Mesodermal cell (in vitro differentiated cells): ENCODE measurements at regions not wholly inside any gene's neighbourhood (a gene's known extent, or its start where the extent isn't known, plus 50 kb on each side); places are given as distances from the start of the nearest gene placed in this dataset.
A peak's percentile ranks its signal among the peaks of the same experiment; 100 is the strongest.
"Not testable (repeated sequence)": the region's sequence is repeated elsewhere in the genome, so short reads cannot be mapped to it uniquely, and the experiment has no call there.

Experiments
- H3K27ac ChIP-seq: 2 replicates; pipeline ENCODE4 v1.7.0; 2013; ENCODE audit warnings: mild to moderate bottlenecking, low read depth, low read length, moderate library complexity; ENCODE audit not compliant: severe bottlenecking
- H3K36me3 ChIP-seq: 2 replicates; pipeline ENCODE4 v1.7.1; 2013; ENCODE audit warnings: mild to moderate bottlenecking, low read length, moderate library complexity; ENCODE audit not compliant: control insufficient read depth, insufficient read depth
- H3K4me1 ChIP-seq: one replicate; pipeline ENCODE4 v1.7.1; 2013; ENCODE audit warnings: mild to moderate bottlenecking, low read length; ENCODE audit not compliant: insufficient read depth, control insufficient read depth, poor library complexity, severe bottlenecking
- H3K4me3 ChIP-seq: 2 replicates; pipeline ENCODE4 v1.7.0; 2013; ENCODE audit warnings: low read length, control low read depth, mild to moderate bottlenecking; ENCODE audit not compliant: insufficient read depth, poor library complexity, severe bottlenecking; ENCODE audit errors: extremely low read depth
- H3K9me3 ChIP-seq: 2 replicates; pipeline ENCODE4 v1.7.1; 2013; ENCODE audit warnings: mild to moderate bottlenecking, low read length, moderate library complexity; ENCODE audit not compliant: control insufficient read depth
- WGBS, 2 experiments: methylation state at CpG; one replicate each; pipeline ENCODE4 v1.1.5; 2013; ENCODE audit warnings: missing lambda C conversion rate in 2 of 2; ENCODE audit not compliant: insufficient coverage in 2 of 2; 5-methylcytosine and 5-hydroxymethylcytosine counted together

DNA sequence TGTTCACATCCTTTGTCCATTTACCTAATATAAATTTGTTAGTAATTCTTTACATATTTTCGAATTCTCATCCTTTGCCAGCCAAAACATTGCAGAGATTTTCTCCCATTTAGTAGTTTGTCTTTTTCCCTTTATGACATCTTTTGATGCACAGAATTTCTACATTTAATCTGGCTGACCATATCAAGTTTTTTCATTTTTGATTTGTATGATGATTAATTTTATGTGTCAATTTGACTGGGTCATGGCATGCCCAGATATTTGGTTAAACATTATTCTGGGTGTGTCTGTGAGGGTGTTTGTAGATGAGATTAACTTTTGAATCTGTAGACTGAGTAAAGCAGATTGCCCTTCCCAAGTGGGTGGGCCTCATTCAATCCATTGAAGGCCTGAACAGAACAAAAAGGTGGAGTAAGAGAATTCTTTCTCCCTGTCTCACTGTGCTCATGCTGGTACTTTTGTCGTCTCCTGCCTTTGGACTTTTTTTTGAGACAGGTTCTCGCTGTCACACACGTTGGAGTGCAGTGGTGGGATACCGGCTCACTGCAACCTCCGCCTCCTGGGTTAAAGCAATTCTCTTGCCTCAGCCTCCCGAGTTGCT is 72.1 kb upstream of the EPB41L1 start:
- H3K9me3 ChIP-seq = peaks cover 5% of the 10 kb centered on the region
- H3K27ac ChIP-seq = no peak overlapping the region

DNA sequence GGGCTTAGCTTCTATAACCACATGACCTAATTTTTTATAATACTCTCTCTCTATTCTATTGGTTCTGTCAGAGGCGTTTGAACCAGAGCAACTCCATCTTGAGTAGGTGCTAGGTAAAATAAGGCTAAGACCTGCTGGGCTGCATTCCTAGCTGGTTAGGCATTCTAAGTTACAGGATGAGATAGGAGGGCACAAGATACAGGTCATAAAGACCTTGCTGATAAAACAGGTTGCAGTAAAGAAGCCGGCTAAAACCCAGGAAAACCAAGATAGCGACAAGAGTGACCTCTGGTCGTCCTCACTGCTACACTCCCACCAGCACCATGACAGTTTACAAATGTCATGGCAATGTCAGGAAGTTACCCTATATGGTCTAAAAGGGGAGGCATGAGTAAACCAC is 71.3 kb upstream of the EPB41L1 start:
- H3K36me3 ChIP-seq, H3K9me3 ChIP-seq, H3K27ac ChIP-seq, H3K4me3 ChIP-seq: not testable (repeated sequence)
- whole genome bisulfite sequencing, 2 experiments = 87 to 100% methylated on average over 1 to 3 of the region's 4 CpGs
- peaks cover 32% of the 10 kb centered on the region for H3K4me1 ChIP-seq

More for the DNA sequence above, 72.1 kb upstream of the EPB41L1 start:
- WGBS, 2 experiments = 82 to 84% methylated on average over 4 to 5 of the region's 7 CpGs
- peaks cover 32% of the 10 kb centered on the region for H3K4me1 ChIP-seq
- H3K36me3 ChIP-seq = no peaks in the 10 kb centered on the region
- no peak overlapping the region for H3K4me3 ChIP-seq

DNA sequence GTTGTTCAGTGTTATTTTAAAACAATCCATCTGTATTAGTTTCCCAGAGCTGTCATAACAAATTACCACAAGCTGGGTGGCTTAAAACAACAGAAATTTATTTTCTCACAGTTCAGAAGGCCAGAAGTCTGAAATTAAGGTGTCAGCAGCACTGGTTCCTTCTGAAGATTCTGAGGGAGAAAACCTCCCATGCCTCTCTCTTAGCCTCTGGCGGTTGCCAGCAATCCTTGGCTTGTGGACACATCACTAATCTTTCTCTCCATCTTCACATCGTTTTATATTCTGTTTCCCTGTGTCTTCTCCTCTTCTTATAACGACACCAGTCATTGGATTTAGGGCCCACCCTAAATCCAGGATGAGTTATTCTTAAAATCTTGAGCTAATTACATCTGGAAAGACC is 70.2 kb upstream of the EPB41L1 start:
- Histone ChIP-seq H3K36me3 (no peaks in the 10 kb centered on the region), H3K9me3 (peaks cover 5% of the 10 kb centered on the region), H3K4me1 (peaks cover 32% of the 10 kb centered on the region), H3K27ac (no peak overlapping the region), H3K4me3 (no peak overlapping the region)
- 84 to 90% methylated on average over 2 to 3 of the region's 3 CpGs for WGBS, 2 experiments

DNA sequence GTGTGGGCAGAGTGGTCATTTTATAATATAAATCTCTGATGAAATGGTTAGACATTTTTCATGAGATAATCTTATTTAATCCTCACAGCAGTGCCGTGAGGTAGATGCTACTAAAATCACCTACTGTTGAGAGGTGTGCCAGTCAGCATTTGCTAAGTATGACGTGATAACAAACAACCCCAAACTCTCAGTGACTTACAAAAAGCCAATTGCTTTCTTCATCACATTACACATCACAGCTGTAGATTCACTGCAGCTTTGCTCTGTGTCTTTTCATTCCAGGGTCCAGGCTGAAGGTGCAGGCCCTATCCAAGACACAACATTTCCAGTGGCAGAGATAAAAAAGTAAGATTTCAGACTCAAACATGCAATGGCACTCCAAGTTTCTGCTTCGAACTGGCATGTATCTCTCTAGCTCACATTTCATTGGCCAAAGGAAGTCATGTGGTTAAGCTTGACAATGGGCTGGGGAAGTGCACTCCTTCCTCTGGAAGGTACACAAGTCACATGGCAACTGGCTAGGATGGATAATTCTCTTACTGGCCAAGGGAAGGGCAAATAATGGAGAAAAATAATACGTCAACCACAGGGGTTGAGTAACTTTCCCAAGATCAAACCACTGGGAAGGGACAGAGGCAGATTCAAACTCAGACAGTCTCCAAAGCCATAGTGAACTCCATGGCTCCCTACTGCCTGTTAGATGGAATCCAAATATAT is 69.5 kb upstream of the EPB41L1 start:
- H3K27ac ChIP-seq = no peak overlapping the region
- H3K36me3 ChIP-seq = no peaks in the 10 kb centered on the region
- peaks cover 28% of the 10 kb centered on the region for H3K4me1 ChIP-seq
- 100% methylated on average over 1 to 4 of the region's 4 CpGs for WGBS, 2 experiments
- no peaks in the 10 kb centered on the region for H3K9me3 ChIP-seq
- no peak overlapping the region for H3K4me3 ChIP-seq

DNA sequence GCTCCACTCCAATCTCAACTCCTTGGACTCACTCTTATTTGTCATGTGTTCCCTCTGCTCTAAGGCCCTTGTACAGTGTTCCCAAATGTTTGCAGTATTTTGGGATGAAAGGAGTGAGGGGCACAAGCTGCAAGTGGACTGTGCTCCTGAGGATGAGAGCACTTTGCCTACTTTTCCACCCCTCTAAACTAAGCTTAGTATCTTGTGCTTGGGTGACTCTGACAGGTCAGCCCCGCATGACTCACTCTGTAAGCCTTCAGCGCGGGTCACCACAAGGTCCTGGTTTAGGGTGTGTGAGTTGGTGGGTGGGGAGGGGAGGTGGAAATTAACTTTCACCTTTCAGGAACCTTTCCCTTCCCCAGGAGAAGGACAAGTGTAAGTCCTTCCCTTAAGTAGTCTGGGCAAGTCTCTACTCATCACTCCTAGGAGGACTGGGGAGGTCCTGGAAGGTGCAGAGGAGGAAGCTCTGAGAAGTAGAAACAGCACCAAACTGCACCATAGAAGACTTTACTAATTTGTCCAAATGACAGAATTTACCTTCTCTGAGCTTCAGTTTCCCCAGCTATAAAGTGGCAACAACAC is 68.8 kb upstream of the EPB41L1 start:
- Histone ChIP-seq H3K4me3 (no peak overlapping the region), H3K36me3 (no peaks in the 10 kb centered on the region), H3K4me1 (peaks cover 24% of the 10 kb centered on the region), H3K9me3 (no peaks in the 10 kb centered on the region), H3K27ac (no peak overlapping the region)
- 20% methylated on average over 2 of the region's 3 CpGs; no CpG with 5 or more reads in 1 of the 2 experiments for WGBS, 2 experiments

DNA sequence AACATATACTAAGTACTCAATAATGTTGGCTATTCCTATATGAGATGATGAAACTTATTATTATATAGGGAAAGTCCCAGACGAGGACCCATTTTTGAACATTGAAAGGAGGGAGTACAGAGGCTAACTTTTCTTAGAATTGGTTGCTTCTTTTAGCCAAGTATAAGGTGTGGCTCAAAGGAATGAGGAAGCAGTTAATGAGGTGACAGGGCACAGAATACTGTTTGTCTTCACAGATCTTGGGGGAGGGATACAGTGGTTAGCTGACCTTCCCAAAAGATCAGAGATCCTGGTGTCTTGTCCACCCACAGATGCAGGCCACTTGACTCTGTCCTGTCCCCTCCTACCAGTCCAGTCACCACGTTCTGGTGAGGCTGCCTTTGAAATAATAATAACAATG is 67.8 kb upstream of the EPB41L1 start:
- Histone ChIP-seq H3K36me3 (no peaks in the 10 kb centered on the region), H3K9me3 (no peaks in the 10 kb centered on the region), H3K4me3 (no peak overlapping the region), H3K4me1 (peaks cover 26% of the 10 kb centered on the region), H3K27ac (no peak overlapping the region)
- WGBS, 2 experiments = 71% methylated on average over 1 of the region's 2 CpGs; no CpG with 5 or more reads in 1 of the 2 experiments

DNA sequence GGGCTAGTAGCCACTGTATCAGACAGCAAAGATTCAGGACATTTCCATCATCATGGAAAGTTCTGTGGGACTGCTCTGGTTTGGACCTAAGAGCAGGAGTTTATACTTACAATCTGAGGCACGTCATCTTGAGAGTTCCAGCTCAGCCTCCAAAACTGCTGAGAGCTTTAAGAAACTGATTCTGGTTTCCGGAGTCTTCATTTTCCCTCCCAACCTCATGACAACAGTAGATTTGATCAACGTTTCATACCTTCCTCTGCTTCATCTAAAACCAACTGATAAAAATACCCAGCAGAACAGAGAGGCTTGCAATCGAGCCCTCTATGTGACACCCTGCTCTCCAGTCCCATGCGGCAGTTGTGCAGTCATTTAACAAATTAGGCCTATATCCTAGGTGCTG is 64.3 kb upstream of the EPB41L1 start:
- H3K4me3 ChIP-seq = no peak overlapping the region
- H3K27ac ChIP-seq = no peak overlapping the region
- 87 to 89% methylated on average over 4 to 5 of the region's 5 CpGs for WGBS, 2 experiments
- H3K9me3 ChIP-seq = no peaks in the 10 kb centered on the region
- H3K36me3 ChIP-seq = no peaks in the 10 kb centered on the region
- peaks cover 37% of the 10 kb centered on the region for H3K4me1 ChIP-seq

DNA sequence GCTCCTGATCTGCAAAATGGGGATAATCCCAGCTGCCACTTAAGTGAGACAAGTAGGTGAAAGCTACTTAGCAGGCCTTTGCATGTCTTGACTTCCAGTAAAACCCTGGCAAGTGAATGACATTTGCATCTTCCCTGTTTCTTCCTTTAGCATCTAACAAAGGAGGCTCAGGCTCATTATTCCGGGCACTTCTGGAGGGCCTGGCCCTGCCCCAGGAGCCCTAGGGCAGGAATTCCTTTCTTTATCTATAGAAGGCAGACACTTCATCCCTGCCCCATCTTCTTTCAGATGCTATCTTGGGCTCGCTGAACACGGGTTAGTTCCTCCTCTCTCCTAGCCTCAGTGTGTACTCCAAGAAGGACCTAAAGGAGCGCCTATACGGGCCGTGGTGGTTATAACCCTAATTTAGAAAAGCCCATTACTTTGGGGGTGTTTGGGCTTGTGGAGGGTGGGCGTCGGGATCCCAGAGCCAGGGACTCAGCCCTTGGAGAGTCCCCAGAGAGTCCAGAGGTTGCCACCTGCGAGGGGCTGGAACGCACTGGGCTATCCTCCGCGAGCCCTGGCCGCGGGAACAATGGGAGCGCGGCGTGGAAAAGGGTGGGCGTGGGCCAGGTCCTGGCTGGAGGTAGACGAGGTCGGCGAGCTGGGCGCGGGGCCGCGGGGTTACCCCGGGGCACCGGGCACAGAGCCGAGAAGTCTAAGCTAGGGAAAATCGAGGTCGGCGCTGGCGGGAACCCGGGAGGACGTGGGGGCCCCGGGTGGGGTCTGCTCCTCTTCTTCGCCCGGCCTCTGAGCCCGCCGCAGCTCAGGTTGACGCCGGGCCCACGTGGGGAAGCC is 62.8 kb upstream of the EPB41L1 start:
- H3K27ac ChIP-seq = no peak overlapping the region
- H3K9me3 ChIP-seq = no peaks in the 10 kb centered on the region
- H3K4me1 ChIP-seq = peaks cover 22% of the 10 kb centered on the region
- WGBS, 2 experiments = 2% methylated on average over 37 to 39 of the region's 42 CpGs
- peak overlapping the region; percentile 48 for H3K4me3 ChIP-seq
- no peaks in the 10 kb centered on the region for H3K36me3 ChIP-seq

DNA sequence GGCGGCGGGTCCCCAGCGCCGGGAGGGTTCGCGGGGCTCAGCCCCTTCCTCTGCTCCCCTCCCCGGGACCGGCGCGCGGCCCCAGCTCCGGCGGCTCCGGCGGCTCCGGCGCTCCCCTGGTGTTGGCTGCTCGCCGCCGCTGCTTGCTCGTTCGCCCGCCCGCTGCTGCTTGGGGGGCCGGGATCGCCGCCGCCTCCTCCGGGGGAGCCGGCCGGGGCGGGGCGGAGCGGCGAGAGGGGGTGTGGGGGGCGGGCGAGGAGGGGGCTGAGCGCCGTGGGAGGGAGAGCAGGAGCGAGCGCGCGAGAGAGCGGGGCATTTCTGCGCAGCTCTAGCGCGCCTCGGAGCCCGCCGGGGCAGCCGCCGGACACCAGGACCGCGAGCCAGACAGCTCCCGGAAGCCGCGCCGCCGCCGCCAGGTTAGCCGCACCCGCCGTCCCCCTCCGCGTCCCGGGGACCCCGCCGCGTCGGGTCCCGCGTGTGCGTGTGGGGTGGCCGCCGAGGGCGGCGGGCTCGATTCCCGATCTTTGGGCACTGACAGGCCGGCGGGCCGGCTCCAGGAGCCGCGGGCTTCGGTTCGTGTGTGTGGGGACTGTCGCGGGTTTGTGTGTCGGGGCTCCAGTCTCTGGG is 62.0 kb upstream of the EPB41L1 start:
- H3K36me3 ChIP-seq = no peaks in the 10 kb centered on the region
- peak overlapping the region; percentile 48 for H3K4me3 ChIP-seq
- H3K4me1 ChIP-seq = peaks cover 21% of the 10 kb centered on the region
- no peaks in the 10 kb centered on the region for H3K9me3 ChIP-seq
- H3K27ac ChIP-seq = no peak overlapping the region
- WGBS, 2 experiments = 0% methylated on average over 12 to 37 of the region's 89 CpGs

DNA sequence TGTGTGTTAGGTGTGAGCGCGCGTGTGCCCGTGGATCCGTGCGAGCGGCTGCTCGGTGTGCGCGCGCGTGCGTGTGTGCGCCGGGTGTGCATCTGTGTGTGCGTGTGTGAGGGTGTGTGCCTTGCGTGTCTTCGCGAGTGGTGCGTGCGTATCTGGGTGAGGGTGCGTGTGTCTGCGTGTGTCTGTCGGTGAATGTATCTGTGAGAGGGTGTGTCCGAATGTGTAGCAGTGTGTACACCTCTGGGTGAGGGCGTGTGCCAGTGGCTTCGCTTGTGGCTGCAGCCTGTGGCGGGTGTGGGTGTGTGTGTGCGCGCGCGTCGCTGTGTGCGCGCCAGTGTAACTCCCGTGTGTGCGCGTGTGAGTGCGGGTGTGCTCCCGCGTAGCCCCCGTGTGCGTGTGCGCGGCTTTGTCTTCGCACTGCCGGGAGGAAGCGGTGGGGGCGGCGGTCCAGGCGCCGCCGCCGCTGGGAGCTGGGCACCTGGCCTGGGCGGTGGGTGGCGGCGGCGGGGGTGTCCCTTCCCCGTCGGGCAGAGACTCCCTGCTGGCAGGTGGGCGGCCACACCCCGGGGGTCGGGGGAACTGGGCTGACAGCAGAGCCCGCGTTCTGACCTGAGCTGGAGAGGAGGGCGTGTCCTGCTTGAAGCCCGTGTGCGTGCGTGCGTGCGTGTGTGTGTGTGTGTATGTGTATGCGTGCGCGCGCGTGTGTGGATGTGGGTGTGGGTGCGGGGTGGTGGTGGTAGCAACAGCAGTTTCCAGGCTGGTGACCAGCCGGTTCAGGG is 61.3 kb upstream of the EPB41L1 start:
- Histone ChIP-seq H3K4me3 (peak overlapping the region; percentile 48), H3K4me1 (peaks cover 24% of the 10 kb centered on the region), H3K36me3 (no peaks in the 10 kb centered on the region), H3K27ac (no peak overlapping the region), H3K9me3 (no peaks in the 10 kb centered on the region)
- WGBS, 2 experiments = 1 to 4% methylated on average over 15 to 40 of the region's 78 CpGs
